Fibroblast of the aortic adventitia (primary cell): ENCODE measurements at regions not wholly inside any gene's neighbourhood (a gene's known extent, or its start where the extent isn't known, plus 50 kb on each side); places are given as distances from the start of the nearest gene placed in this dataset.
A peak's percentile ranks its signal among the peaks of the same experiment; 100 is the strongest.

ENCODE experiments used
- DNase-seq: peaks from one replicate; pipeline ENCODE4 v3.0.0-alpha.2; 2010; ENCODE audit warnings: low read depth
- H3K4me3 ChIP-seq: 2 replicates; pipeline ENCODE4 v1.5.1; 2011; ENCODE audit warnings: low read depth, mild to moderate bottlenecking, control low read depth, low read length, moderate library complexity
- TF ChIP-seq, protein P1 (sequence below): IDR thresholded peaks from 2 replicates; pipeline ENCODE4 v1.5.1; 2011; ENCODE audit warnings: mild to moderate bottlenecking, low read length, control low read depth, inconsistent platforms; ENCODE audit not compliant: insufficient read depth

DNA sequence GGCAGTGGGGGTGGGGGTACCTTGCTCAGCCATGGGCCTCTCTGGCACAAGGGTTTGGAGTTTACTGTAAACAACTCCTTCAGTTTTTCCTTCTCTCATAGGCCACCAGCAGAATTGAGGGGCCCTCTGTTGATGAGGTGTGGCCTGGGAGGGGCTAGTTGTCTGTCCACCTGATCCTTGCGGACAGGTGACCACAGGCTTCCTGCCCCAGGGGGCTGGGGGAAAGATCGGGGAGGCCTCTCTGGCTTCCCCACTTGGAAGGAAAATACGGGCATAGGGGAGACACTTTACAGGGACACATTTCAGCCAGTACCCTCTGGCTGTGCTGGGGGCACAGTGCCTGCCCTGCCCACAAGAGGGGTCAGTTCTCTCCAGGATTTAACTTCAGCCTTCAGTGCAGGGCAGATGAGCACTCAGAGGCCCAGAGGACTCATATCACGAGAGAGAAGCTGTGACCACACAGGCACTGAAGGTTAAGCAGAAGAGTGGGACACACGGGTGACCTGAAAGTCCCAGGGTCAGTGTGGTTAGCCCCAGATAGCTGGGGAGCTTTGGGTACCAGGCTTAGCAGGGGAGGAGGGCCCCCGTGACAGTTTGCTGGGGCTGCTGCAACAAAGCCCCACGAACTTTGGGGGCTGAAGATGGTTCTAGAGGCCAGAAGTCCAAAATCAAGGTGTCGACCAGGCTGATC lies 245.9 kb downstream of the SEC14L1 start:
- no peak for DNase-seq
- TF ChIP-seq, protein P1, sequence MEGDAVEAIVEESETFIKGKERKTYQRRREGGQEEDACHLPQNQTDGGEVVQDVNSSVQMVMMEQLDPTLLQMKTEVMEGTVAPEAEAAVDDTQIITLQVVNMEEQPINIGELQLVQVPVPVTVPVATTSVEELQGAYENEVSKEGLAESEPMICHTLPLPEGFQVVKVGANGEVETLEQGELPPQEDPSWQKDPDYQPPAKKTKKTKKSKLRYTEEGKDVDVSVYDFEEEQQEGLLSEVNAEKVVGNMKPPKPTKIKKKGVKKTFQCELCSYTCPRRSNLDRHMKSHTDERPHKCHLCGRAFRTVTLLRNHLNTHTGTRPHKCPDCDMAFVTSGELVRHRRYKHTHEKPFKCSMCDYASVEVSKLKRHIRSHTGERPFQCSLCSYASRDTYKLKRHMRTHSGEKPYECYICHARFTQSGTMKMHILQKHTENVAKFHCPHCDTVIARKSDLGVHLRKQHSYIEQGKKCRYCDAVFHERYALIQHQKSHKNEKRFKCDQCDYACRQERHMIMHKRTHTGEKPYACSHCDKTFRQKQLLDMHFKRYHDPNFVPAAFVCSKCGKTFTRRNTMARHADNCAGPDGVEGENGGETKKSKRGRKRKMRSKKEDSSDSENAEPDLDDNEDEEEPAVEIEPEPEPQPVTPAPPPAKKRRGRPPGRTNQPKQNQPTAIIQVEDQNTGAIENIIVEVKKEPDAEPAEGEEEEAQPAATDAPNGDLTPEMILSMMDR = no peak
- no peak overlapping the region for H3K4me3 ChIP-seq

DNA sequence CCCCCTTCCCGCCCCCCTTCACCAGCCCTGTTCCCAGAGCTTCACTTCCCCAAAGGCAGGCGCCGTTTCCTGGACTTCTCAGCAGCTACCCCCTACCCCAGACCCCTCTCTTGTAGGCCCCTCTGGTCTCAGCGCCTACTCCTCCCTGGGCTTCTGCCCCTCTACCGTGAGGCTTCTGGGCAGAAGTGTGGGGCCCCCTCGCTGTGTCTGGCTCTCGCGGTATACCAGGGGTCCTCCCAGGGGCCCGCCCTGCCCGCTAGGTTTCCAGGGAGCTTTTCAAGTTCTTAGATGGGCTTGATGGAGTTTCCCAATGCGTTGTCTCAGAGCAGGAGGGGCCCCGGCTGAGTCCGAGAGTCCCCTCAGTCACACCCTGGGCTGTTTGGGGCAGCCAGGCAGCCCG lies 247.1 kb downstream of the SEC14L1 start:
- TF ChIP-seq, protein P1 = no peak
- no peak overlapping the region for H3K4me3 ChIP-seq
- DNase-seq = no peak

GRCh38 chr17:77388384-77389306 lies 247.9 kb downstream of the SEC14L1 start:
- DNase-seq = no peak
- TF ChIP-seq, protein P1 = no peak
- no peak overlapping the region for H3K4me3 ChIP-seq

DNA sequence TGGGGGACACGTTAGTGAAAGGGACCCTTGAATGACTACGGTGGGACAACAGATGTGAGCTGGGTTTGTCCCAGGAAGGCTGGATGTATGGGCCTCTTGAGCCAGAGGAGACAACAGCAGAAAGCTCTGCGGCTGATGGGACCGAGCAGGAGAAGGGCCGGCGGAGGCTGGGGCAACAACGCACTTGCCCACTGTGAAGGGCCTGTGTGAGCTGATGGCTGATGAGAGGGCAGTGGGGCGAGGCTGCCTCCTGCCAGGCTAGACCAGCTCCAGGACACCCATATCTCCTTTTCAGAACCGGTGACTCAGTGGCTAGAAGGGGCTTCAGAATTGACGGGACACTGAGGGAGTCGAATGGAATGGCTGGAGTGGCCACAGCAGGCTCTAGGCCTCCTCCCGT lies 250.1 kb downstream of the SEC14L1 start:
- H3K4me3 ChIP-seq = no peak overlapping the region
- TF ChIP-seq, protein P1 = no peak
- DNase-seq = no peak

GRCh38 chr17:77391668-77392375 lies 251.1 kb downstream of the SEC14L1 start:
- H3K4me3 ChIP-seq = peak overlapping the region; percentile 9
- peak; percentile 99 for DNase-seq
- TF ChIP-seq, protein P1 = no peak

- TF ChIP-seq, protein P1 = no peak
- DNase-seq = peak; percentile 74
- peak overlapping the region; percentile 17 for H3K4me3 ChIP-seq
These were observed 251.9 kb downstream of the SEC14L1 start for GRCh38 chr17:77392376-77393273.
